Ishikawa (cell line): ENCODE measurements at regions not wholly inside any gene's neighbourhood (a gene's known extent, or its start where the extent isn't known, plus 50 kb on each side); places are given as distances from the start of the nearest gene placed in this dataset.

ENCODE experiments used
- CEBPB ChIP-seq: IDR thresholded peaks from 2 replicates; pipeline ENCODE4 v1.6.1; 2012
- CREB1 ChIP-seq: IDR thresholded peaks from 2 replicates; pipeline ENCODE4 v1.6.1; 2012; ENCODE audit warnings: low read depth
- EP300 ChIP-seq: IDR thresholded peaks from 2 replicates; pipeline ENCODE4 v1.6.1; 2012; ENCODE audit warnings: borderline replicate concordance
- NFIC ChIP-seq: IDR thresholded peaks from 2 replicates; pipeline ENCODE4 v1.6.1; 2012
- RAD21 ChIP-seq: IDR thresholded peaks from 2 replicates; pipeline ENCODE4 v1.6.1; 2012; ENCODE audit warnings: low read depth
- TAF1 ChIP-seq: IDR thresholded peaks from 2 replicates; pipeline ENCODE4 v1.6.1; 2012; ENCODE audit warnings: low read depth, mild to moderate bottlenecking
- TCF12 ChIP-seq: IDR thresholded peaks from 2 replicates; pipeline ENCODE4 v1.6.1; 2012; ENCODE audit warnings: low read depth
- TEAD4 ChIP-seq: IDR thresholded peaks from 2 replicates; pipeline ENCODE4 v1.6.1; 2012
- YY1 ChIP-seq: IDR thresholded peaks from 2 replicates; pipeline ENCODE4 v1.6.1; 2012; ENCODE audit warnings: low read depth
- ZBTB7A ChIP-seq: IDR thresholded peaks from 2 replicates; pipeline ENCODE4 v1.6.1; 2012; ENCODE audit warnings: low read depth
- TF ChIP-seq, protein P1 (sequence below): IDR thresholded peaks from 2 replicates; pipeline ENCODE4 v1.6.1; 2012
- TF ChIP-seq, protein P2 (sequence below): IDR thresholded peaks from 2 replicates; pipeline ENCODE4 v1.6.1; 2012; ENCODE audit warnings: low read depth, mild to moderate bottlenecking
- TF ChIP-seq, protein P3 (sequence below): IDR thresholded peaks from 2 replicates; pipeline ENCODE4 v1.6.1; 2012

DNA sequence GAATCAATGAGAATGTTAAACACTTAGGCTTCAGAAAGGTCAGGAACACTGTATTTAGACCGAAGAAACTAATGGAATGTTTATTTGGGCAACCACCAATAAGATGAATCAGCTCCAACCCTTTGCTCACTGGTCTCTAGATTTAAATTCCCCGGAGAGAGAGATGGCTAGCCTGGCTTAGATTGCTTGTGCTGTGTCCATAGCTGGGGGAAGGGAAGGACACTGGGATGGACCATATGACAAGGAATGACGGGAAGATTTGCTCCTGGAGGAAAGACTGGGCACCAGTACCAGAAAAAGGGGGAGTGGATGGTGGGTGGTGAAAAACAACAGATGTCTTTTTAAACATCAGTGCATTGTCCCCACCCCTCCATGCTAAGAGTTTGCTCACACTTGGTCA lies 426.6 kb downstream of the DUSP10 start:
- TF ChIP-seq TCF12, result no peak
- TF ChIP-seq, protein P1, sequence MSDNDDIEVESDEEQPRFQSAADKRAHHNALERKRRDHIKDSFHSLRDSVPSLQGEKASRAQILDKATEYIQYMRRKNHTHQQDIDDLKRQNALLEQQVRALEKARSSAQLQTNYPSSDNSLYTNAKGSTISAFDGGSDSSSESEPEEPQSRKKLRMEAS, result no peak
- TF ChIP-seq NFIC, result no peak
- TF ChIP-seq, protein P2, sequence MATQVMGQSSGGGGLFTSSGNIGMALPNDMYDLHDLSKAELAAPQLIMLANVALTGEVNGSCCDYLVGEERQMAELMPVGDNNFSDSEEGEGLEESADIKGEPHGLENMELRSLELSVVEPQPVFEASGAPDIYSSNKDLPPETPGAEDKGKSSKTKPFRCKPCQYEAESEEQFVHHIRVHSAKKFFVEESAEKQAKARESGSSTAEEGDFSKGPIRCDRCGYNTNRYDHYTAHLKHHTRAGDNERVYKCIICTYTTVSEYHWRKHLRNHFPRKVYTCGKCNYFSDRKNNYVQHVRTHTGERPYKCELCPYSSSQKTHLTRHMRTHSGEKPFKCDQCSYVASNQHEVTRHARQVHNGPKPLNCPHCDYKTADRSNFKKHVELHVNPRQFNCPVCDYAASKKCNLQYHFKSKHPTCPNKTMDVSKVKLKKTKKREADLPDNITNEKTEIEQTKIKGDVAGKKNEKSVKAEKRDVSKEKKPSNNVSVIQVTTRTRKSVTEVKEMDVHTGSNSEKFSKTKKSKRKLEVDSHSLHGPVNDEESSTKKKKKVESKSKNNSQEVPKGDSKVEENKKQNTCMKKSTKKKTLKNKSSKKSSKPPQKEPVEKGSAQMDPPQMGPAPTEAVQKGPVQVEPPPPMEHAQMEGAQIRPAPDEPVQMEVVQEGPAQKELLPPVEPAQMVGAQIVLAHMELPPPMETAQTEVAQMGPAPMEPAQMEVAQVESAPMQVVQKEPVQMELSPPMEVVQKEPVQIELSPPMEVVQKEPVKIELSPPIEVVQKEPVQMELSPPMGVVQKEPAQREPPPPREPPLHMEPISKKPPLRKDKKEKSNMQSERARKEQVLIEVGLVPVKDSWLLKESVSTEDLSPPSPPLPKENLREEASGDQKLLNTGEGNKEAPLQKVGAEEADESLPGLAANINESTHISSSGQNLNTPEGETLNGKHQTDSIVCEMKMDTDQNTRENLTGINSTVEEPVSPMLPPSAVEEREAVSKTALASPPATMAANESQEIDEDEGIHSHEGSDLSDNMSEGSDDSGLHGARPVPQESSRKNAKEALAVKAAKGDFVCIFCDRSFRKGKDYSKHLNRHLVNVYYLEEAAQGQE, result no peak
- no peak for TF ChIP-seq CEBPB
- no peak for TF ChIP-seq TEAD4
- no peak for TF ChIP-seq CREB1
- TF ChIP-seq YY1, result no peak
- TF ChIP-seq TAF1, result no peak
- TF ChIP-seq, protein P3, sequence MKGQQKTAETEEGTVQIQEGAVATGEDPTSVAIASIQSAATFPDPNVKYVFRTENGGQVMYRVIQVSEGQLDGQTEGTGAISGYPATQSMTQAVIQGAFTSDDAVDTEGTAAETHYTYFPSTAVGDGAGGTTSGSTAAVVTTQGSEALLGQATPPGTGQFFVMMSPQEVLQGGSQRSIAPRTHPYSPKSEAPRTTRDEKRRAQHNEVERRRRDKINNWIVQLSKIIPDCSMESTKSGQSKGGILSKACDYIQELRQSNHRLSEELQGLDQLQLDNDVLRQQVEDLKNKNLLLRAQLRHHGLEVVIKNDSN, result no peak
- no peak for TF ChIP-seq EP300
- no peak for TF ChIP-seq RAD21
- TF ChIP-seq ZBTB7A, result no peak
